Transverse colon (tissue), 4 donors: ENCODE measurements at regions not wholly inside any gene's neighbourhood (a gene's known extent, or its start where the extent isn't known, plus 50 kb on each side); places are given as distances from the start of the nearest gene placed in this dataset.

Experiments used
- DNase-seq: peaks from one replicate; pipeline ENCODE4 v3.0.0-alpha.2; 2019
- H3K27ac ChIP-seq, 4 donors: fragments of 200-600 bp; sonication (generic); 2 replicates each; pipeline ENCODE4 v1.5.1; 2016 to 2018; ENCODE audit warnings: inconsistent platforms in 4 of 4
- H3K27me3 ChIP-seq: fragments of 200-600 bp; sonication (generic); 2 replicates; pipeline ENCODE4 v1.5.1; 2017; ENCODE audit warnings: inconsistent platforms
- H3K36me3 ChIP-seq, 4 donors: fragments of 200-600 bp; sonication (generic); 2 replicates each; pipeline ENCODE4 v1.5.1; 2017 to 2019; ENCODE audit warnings: inconsistent platforms in 4 of 4
- H3K4me1 ChIP-seq, 4 donors: fragments of 200-600 bp; sonication (generic); 2 replicates each; pipeline ENCODE4 v1.5.1; 2017 to 2020; ENCODE audit warnings: inconsistent platforms in 4 of 4
- H3K4me3 ChIP-seq, 4 donors: fragments of 200-600 bp; sonication (generic); 1 replicate in 1 of 4; 2 replicates in 3 of 4; pipeline versions ENCODE4 v1.5.1 to v1.6.1; 2017 to 2019; ENCODE audit warnings: inconsistent platforms in 4 of 4
- H3K9me3 ChIP-seq, 2 donors: fragments of 200-600 bp; sonication (generic); 2 replicates each; pipeline ENCODE4 v1.5.1; 2017 to 2019; ENCODE audit warnings: inconsistent platforms in 2 of 2
- EP300 ChIP-seq: sonication (generic); formaldehyde crosslinking; IDR thresholded peaks from one replicate; pipeline ENCODE4 v1.6.1; 2017; ENCODE audit warnings: antibody characterized with exemption, low read depth
- POLR2A ChIP-seq: fragments of 450-650 bp; IDR thresholded peaks from one replicate; pipeline ENCODE4 v1.6.1; 2016; ENCODE audit warnings: antibody characterized with exemption, mild to moderate bottlenecking, moderate library complexity
- POLR2AphosphoS5 ChIP-seq, 3 donors: sonication (generic); formaldehyde crosslinking; IDR thresholded peaks; one replicate each; pipeline ENCODE4 v1.6.1; 2016; ENCODE audit warnings: antibody characterized with exemption in 3 of 3
- WGBS, 2 donors: methylation state at CpG; one replicate each; pipeline ENCODE4 v1.1.5; 2018; ENCODE audit warnings: low coverage in 1 of 2; 5-methylcytosine and 5-hydroxymethylcytosine counted together
- in situ Hi-C, 4 donors: fragments of 200-750 bp; cut with MboI; loops; one replicate each; pipeline versions ENCODE4 v1.15.0 to v1.15.1; 2017; ENCODE audit warnings: low sequenced_read_pairs in 3 of 4, low pct_ligation_motif_present in 1 of 4, low pct_unique_long_range_greater_than_20kb in 1 of 4
- intact Hi-C: fragments of 100-400 bp; cut with DNase I; formaldehyde crosslinking; loops from one replicate; pipeline ENCODE4 v1.15.1; 2023; ENCODE audit warnings: low total_unique reads
- TF ChIP-seq, protein P1 (sequence below), 5 experiments: fragments of 200-600 bp in 3 of 5; fragments of 450-650 bp in 2 of 5; sonication (generic) in 3 of 5; IDR thresholded peaks; 1 replicate in 2 of 5; 2 replicates in 3 of 5; pipeline ENCODE4 v1.5.1; 2016 to 2017; ENCODE audit warnings: antibody characterized with exemption in 5 of 5, inconsistent platforms in 3 of 5, mild to moderate bottlenecking in 2 of 5, moderate library complexity in 1 of 5

DNA sequence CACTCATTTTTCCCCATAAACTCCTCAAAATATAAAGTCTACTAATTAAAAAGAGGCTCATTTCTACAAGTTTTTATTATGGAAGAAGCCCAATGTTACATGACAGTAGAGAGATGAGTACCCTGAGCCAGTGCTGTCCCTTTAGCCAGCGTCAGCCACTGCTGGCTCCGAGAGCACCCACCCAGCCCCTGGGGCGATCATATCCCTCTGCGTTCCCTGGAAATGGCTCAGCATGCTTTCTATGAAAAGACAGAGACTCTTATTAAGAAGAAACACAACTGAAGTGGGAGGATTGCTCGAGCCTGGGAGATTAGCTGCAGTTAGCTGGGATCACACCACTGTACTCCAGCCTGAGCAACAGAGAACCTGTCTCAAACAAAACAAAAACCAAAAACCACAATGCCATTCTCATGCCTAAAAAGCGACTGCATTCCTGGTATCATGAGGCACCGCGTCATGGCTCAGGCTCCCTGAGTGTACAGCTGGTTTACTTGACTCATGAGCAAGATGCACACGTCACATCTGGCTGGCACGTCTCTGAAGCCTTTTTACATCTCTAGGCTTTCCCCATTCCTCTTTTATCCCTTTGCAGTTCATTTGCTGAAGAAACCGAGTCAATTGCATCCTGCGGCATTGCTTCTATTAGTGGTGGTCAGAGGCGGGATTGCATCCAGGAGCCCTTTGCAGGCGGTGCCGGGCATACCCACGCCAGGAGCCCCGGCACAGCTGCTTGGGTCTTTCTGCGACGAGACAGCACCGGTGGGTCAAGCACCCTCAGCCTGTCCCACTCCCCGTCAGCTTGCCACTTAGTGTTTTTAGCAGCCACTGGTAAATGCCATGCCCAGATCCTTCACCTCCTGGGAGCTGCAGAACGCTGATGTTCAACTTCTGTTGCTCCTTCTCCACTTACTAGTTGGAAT lies 119.9 kb downstream of the CTTN start:
- H3K4me1 ChIP-seq: no peaks in the 10 kb centered on the region
- H3K4me3 ChIP-seq: no peak overlapping the region
- in situ Hi-C loops (no loop called here), intact Hi-C loops (no loop called here)
- WGBS, 2 donors: 84 to 92% methylated on average over 11 to 22 of the region's 22 CpGs
- H3K36me3 ChIP-seq: no peaks in the 10 kb centered on the region
- peaks cover 0 to 7% of the 10 kb centered on the region in 2 donors for H3K9me3 ChIP-seq
- no peak for DNase-seq
- H3K27me3 ChIP-seq: no peaks in the 10 kb centered on the region
- TF ChIP-seq, protein P1, sequence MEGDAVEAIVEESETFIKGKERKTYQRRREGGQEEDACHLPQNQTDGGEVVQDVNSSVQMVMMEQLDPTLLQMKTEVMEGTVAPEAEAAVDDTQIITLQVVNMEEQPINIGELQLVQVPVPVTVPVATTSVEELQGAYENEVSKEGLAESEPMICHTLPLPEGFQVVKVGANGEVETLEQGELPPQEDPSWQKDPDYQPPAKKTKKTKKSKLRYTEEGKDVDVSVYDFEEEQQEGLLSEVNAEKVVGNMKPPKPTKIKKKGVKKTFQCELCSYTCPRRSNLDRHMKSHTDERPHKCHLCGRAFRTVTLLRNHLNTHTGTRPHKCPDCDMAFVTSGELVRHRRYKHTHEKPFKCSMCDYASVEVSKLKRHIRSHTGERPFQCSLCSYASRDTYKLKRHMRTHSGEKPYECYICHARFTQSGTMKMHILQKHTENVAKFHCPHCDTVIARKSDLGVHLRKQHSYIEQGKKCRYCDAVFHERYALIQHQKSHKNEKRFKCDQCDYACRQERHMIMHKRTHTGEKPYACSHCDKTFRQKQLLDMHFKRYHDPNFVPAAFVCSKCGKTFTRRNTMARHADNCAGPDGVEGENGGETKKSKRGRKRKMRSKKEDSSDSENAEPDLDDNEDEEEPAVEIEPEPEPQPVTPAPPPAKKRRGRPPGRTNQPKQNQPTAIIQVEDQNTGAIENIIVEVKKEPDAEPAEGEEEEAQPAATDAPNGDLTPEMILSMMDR (IDR thresholded peaks at IDR 0.05): no peak
- TF ChIP-seq EP300 (no peak), POLR2AphosphoS5 (IDR thresholded peaks at IDR 0.05) (no peak), POLR2A (no peak)
- no peak overlapping the region for H3K27ac ChIP-seq

DNA sequence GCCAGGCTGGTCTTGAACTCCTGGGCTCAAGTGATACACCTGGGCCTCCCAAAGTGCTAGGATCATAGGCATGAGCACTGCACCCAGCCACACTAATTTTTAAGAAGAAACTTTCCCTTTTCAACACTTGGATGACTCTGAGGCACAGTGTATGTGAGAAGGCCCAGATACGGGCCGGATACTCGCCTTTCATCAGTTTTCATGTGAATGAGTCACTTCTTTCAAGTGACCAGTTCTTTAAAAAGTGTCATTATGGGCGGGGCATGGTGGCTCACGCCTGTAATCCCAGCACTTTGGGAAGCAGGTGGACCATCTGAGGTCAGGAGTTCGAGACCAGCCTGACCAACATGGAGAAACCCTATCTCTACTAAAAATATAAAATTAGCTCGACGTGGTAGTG lies 120.8 kb downstream of the CTTN start:
- no peaks in the 10 kb centered on the region for H3K27me3 ChIP-seq
- H3K9me3 ChIP-seq: no peaks in the 10 kb centered on the region
- H3K4me3 ChIP-seq: no peak overlapping the region
- intact Hi-C loops: no loop called here
- no peaks in the 10 kb centered on the region for H3K4me1 ChIP-seq
- in situ Hi-C loops: no loop called here
- WGBS, 2 donors: 76 to 91% methylated on average over 4 to 8 of the region's 8 CpGs
- no peak for DNase-seq
- no peak for TF ChIP-seq EP300
- TF ChIP-seq, protein P1 (IDR thresholded peaks at IDR 0.05): no peak
- TF ChIP-seq POLR2A: no peak
- no peak for TF ChIP-seq POLR2AphosphoS5 (IDR thresholded peaks at IDR 0.05)
- no peaks in the 10 kb centered on the region for H3K36me3 ChIP-seq
- no peak overlapping the region for H3K27ac ChIP-seq

DNA sequence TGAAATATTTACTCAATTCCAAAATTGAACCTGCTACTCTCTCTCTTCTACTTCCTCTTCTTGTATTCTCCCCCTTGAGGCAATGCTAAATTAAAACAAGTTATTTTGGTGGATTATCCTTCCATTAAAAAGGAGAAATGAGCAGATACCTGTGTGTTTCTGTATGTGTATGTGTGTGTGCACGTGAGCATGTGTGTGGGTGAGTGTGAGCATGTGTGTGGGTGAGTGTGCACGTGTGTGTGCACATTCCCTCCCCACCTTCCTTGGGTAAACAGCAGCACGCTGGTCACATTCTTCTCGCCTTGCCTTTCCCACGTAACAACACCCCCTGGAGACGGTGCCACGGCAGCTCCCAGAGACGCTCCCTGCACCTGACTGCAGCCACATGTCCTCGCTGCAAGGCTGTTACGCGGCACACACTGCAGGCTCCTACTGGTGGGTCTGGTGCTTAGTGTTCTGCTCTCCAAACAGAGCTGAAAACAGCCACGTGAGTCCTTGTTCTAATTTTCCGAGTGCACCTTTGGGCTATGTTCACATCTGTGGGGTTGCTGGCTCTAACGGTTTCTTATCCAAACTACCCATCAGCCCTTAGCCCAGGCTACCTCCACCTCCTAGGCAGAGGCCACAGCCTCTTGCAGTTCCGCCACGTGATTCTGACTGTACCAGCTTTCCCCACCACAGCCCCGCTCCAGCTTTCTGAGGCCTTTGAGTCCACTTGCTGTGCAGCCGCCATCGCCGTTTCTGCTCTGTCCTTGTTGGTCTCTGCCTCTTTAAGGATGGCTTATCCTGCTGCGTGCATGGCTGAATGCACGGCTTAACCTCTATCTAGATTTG lies 123.4 kb downstream of the CTTN start:
- intact Hi-C loops (no loop called here), in situ Hi-C loops (no loop called here)
- Histone ChIP-seq H3K36me3 (no peaks in the 10 kb centered on the region), H3K4me1 (no peaks in the 10 kb centered on the region), H3K4me3 (no peak overlapping the region), H3K27me3 (no peaks in the 10 kb centered on the region), H3K9me3 (no peaks in the 10 kb centered on the region), H3K27ac (no peak overlapping the region)
- 81 to 100% methylated on average over 2 to 22 of the region's 22 CpGs for WGBS, 2 donors
- DNase-seq: no peak
- TF ChIP-seq POLR2A (no peak), EP300 (no peak), POLR2AphosphoS5 (IDR thresholded peaks at IDR 0.05) (no peak)
- TF ChIP-seq, protein P1 (IDR thresholded peaks at IDR 0.05): no peak

DNA sequence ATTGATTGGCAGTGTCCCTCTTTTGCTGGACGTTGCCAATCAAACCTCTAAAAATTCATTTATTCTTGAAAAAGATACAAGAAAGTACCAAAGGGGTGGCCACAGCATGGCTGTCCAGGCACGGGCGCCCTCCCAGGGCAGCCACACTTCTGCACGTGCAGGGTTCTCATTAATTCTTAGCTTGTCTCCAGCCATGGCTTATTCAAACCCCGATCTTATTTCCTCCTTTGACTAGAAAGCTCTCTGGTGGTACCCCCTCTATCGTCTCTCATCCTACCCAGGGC lies 123.9 kb downstream of the CTTN start:
- WGBS, 2 donors: 83 to 86% methylated on average over 1 to 6 of the region's 6 CpGs
- Histone ChIP-seq H3K27me3 (no peaks in the 10 kb centered on the region), H3K9me3 (no peaks in the 10 kb centered on the region), H3K4me3 (no peak overlapping the region), H3K4me1 (no peaks in the 10 kb centered on the region), H3K27ac (no peak overlapping the region), H3K36me3 (no peaks in the 10 kb centered on the region)
- TF ChIP-seq POLR2AphosphoS5 (IDR thresholded peaks at IDR 0.05) (no peak), EP300 (no peak), POLR2A (no peak)
- TF ChIP-seq, protein P1 (IDR thresholded peaks at IDR 0.05): no peak
- intact Hi-C loops (no loop called here), in situ Hi-C loops (no loop called here)
- DNase-seq: no peak
